Uterus (tissue), 3 donors: ENCODE measurements at regions not wholly inside any gene's neighbourhood (a gene's known extent, or its start where the extent isn't known, plus 50 kb on each side); places are given as distances from the start of the nearest gene placed in this dataset.
"Not testable (repeated sequence)": the region's sequence is repeated elsewhere in the genome, so short reads cannot be mapped to it uniquely, and the experiment has no call there.

ENCODE experiments used
- DNase-seq, 2 donors: peaks; one replicate each; pipeline ENCODE4 v3.0.0-alpha.2; 2019 to 2020
- H3K27ac ChIP-seq, 2 donors: fragments of 200-600 bp; sonication (generic); 1 replicate in 1 of 2; 2 replicates in 1 of 2; pipeline ENCODE4 v1.5.1; 2016 to 2018
- H3K27me3 ChIP-seq, 2 donors: fragments of 200-600 bp; sonication (generic); one replicate each; pipeline ENCODE4 v1.5.1; 2018 to 2019; ENCODE audit warnings: control low read depth in 1 of 2
- H3K36me3 ChIP-seq, 2 donors: fragments of 200-600 bp; sonication (generic); one replicate each; pipeline ENCODE4 v1.5.1; 2019; ENCODE audit warnings: control low read depth in 1 of 2
- H3K4me1 ChIP-seq, 2 donors: fragments of 200-600 bp; sonication (generic); one replicate each; pipeline ENCODE4 v1.5.1; 2018 to 2019; ENCODE audit warnings: control low read depth in 1 of 2
- H3K4me3 ChIP-seq, 2 donors: fragments of 200-600 bp; sonication (generic); 1 replicate in 1 of 2; 2 replicates in 1 of 2; pipeline ENCODE4 v1.5.1; 2018 to 2019; ENCODE audit warnings: mild to moderate bottlenecking in 1 of 2
- H3K9me3 ChIP-seq, 2 donors: fragments of 200-600 bp; sonication (generic); one replicate each; pipeline ENCODE4 v1.5.1; 2019; ENCODE audit warnings: control low read depth in 1 of 2
- CTCF ChIP-seq, 4 experiments: fragments of 200-600 bp in 2 of 4; fragments of 450-650 bp in 2 of 4; sonication (generic) in 2 of 4; IDR thresholded peaks; one replicate each; pipeline ENCODE4 v1.5.1; 2016 to 2019; ENCODE audit warnings: antibody characterized with exemption in 4 of 4, mild to moderate bottlenecking in 2 of 4, moderate library complexity in 1 of 4
- POLR2A ChIP-seq, 2 donors: fragments of 450-650 bp; IDR thresholded peaks; one replicate each; pipeline ENCODE4 v1.6.1; 2016; ENCODE audit warnings: antibody characterized with exemption in 2 of 2, mild to moderate bottlenecking in 1 of 2, moderate library complexity in 1 of 2
- intact Hi-C: fragments of 100-400 bp; cut with DNase I; formaldehyde crosslinking; loops from one replicate; pipeline ENCODE4 v1.15.1; 2023; ENCODE audit warnings: low total_unique reads
- donor health status: DM: yes; HTN: yes; CAD: no.

- Histone ChIP-seq H3K4me3 (no peak overlapping the region), H3K4me1 (no peaks in the 10 kb centered on the region), H3K27ac (no peak overlapping the region), H3K27me3 (no peaks in the 10 kb centered on the region), H3K36me3 (no peaks in the 10 kb centered on the region), H3K9me3 (no peaks in the 10 kb centered on the region)
- intact Hi-C loops: no loop called here
- TF ChIP-seq POLR2A (IDR thresholded peaks at IDR 0.05) (no peak), CTCF (IDR thresholded peaks at IDR 0.05) (no peak)
- no peak for DNase-seq
Measured at GRCh38 chr11:114949614-114950351, 271.5 kb downstream of the NXPE2 start.

GRCh38 chr11:114953039-114953438 is 274.7 kb downstream of the NXPE2 start:
- Histone ChIP-seq H3K36me3 (no peaks in the 10 kb centered on the region), H3K27me3 (no peaks in the 10 kb centered on the region), H3K27ac (no peak overlapping the region), H3K4me3 (no peak overlapping the region), H3K4me1 (no peaks in the 10 kb centered on the region), H3K9me3 (no peaks in the 10 kb centered on the region)
- TF ChIP-seq POLR2A (IDR thresholded peaks at IDR 0.05) (no peak), CTCF (IDR thresholded peaks at IDR 0.05) (no peak)
- no peak for DNase-seq
- intact Hi-C loops: no loop called here

- no peak for TF ChIP-seq POLR2A (IDR thresholded peaks at IDR 0.05)
- TF ChIP-seq CTCF (IDR thresholded peaks at IDR 0.05): no peak
- Histone ChIP-seq H3K27me3 (no peaks in the 10 kb centered on the region), H3K27ac (no peak overlapping the region), H3K36me3 (no peaks in the 10 kb centered on the region), H3K4me3 (no peak overlapping the region), H3K4me1 (no peaks in the 10 kb centered on the region), H3K9me3 (no peaks in the 10 kb centered on the region)
- DNase-seq: no peak
- intact Hi-C loops: no loop called here
Measured at GRCh38 chr11:114955923-114956322, 277.6 kb downstream of the NXPE2 start.

- no peak for DNase-seq
- Histone ChIP-seq H3K4me1 (no peaks in the 10 kb centered on the region), H3K4me3 (no peak overlapping the region), H3K27me3 (no peaks in the 10 kb centered on the region), H3K9me3 (no peaks in the 10 kb centered on the region), H3K36me3 (no peaks in the 10 kb centered on the region), H3K27ac (no peak overlapping the region)
- intact Hi-C loops: no loop called here
- TF ChIP-seq CTCF (IDR thresholded peaks at IDR 0.05): no peak
- TF ChIP-seq POLR2A (IDR thresholded peaks at IDR 0.05): no peak
Measured at GRCh38 chr11:114956566-114956965, 278.2 kb downstream of the NXPE2 start.

GRCh38 chr11:114959953-114960505 is 281.7 kb downstream of the NXPE2 start:
- TF ChIP-seq POLR2A (IDR thresholded peaks at IDR 0.05): no peak
- TF ChIP-seq CTCF (IDR thresholded peaks at IDR 0.05): no peak
- Histone ChIP-seq H3K27me3 (no peaks in the 10 kb centered on the region), H3K27ac (no peak overlapping the region), H3K4me1 (no peaks in the 10 kb centered on the region), H3K36me3 (no peaks in the 10 kb centered on the region), H3K9me3 (no peaks in the 10 kb centered on the region), H3K4me3 (no peak overlapping the region)
- intact Hi-C loops: no loop called here
- no peak for DNase-seq

GRCh38 chr11:114960819-114961218 is 282.5 kb downstream of the NXPE2 start:
- H3K36me3 ChIP-seq, DNase-seq, H3K4me3 ChIP-seq, H3K4me1 ChIP-seq, H3K27ac ChIP-seq, H3K9me3 ChIP-seq, intact Hi-C loops, H3K27me3 ChIP-seq: not testable (repeated sequence)
